GM21367 (cell line): ENCODE measurements at regions not wholly inside any gene's neighbourhood (a gene's known extent, or its start where the extent isn't known, plus 50 kb on each side); places are given as distances from the start of the nearest gene placed in this dataset.

Experiments used
- ATAC-seq: cut with Tn5 transposase; IDR thresholded peaks from one replicate; pipeline ENCODE4 v1.9.1; 2021; ENCODE audit not compliant: unreplicated experiment

GRCh38 chr15:88403351-88403791 lies 63.8 kb downstream of the MRPL46 start:
- no peak for ATAC-seq

GRCh38 chr15:88401996-88402656 lies 65.1 kb downstream of the MRPL46 start:
- ATAC-seq: no peak

GRCh38 chr15:88401251-88401995 lies 65.8 kb downstream of the MRPL46 start:
- no peak for ATAC-seq

GRCh38 chr15:88400591-88401250 lies 66.5 kb downstream of the MRPL46 start:
- no peak for ATAC-seq

- no peak for ATAC-seq
Measured at GRCh38 chr15:88400084-88400483, 67.1 kb downstream of the MRPL46 start.

GRCh38 chr15:88399021-88399685 lies 68.0 kb downstream of the MRPL46 start:
- ATAC-seq: no peak

GRCh38 chr15:88398011-88398410 lies 69.2 kb downstream of the MRPL46 start:
- ATAC-seq: no peak

- no peak for ATAC-seq
Measured at GRCh38 chr15:88397506-88397905, 69.7 kb downstream of the MRPL46 start.

GRCh38 chr15:88395872-88396781 lies 71.1 kb downstream of the MRPL46 start:
- ATAC-seq: no peak

- no peak for ATAC-seq
Measured at GRCh38 chr15:88395241-88395640, 71.9 kb downstream of the MRPL46 start.

GRCh38 chr15:88394553-88395145 lies 72.5 kb downstream of the MRPL46 start:
- no peak for ATAC-seq

GRCh38 chr15:88393719-88394519 lies 73.3 kb downstream of the MRPL46 start:
- ATAC-seq: no peak

GRCh38 chr15:88391700-88392099 lies 75.5 kb downstream of the MRPL46 start:
- no peak for ATAC-seq

GRCh38 chr15:88391006-88391405 lies 76.2 kb downstream of the MRPL46 start:
- ATAC-seq: no peak

GRCh38 chr15:88390164-88390901 lies 76.9 kb downstream of the MRPL46 start:
- no peak for ATAC-seq

GRCh38 chr15:88389120-88389519 lies 78.1 kb downstream of the MRPL46 start:
- ATAC-seq: no peak

- ATAC-seq: no peak
Measured at GRCh38 chr15:88388686-88389085, 78.5 kb downstream of the MRPL46 start.

- no peak for ATAC-seq
Measured at GRCh38 chr15:88385078-88385700, 82.0 kb downstream of the MRPL46 start.
